ENCODE measurements at regions not wholly inside any gene's neighbourhood (a gene's known extent, or its start where the extent isn't known, plus 50 kb on each side); places are given as distances from the start of the nearest gene placed in this dataset.

DNA sequence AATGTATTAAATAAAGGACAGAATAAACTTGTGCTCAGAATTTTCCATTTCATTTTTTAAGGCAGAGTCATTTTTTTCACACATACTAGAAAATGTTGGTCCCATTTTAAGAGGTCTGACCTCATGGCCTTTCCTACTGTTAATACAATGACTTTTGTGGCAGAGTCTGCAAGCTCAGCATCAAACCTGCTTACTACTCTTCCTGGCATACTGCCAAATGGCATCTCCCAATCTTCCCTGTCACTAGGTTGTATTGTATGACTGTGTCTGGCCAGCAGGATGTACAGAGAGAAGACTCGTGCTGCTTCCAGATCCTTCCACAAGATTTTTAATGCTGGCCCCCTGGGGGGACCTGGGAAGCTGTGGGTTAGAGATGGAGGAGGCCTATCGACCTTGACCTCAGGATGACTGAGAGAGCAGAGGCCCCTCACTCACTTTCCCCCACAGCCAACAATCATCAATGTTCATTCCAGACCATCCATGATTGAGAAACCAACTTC, 64.7 kb downstream of the BARX1 start (continued):
- peak; percentile 86 for TF ChIP-seq NFIC (IDR thresholded peaks at IDR 0.05)

DNA sequence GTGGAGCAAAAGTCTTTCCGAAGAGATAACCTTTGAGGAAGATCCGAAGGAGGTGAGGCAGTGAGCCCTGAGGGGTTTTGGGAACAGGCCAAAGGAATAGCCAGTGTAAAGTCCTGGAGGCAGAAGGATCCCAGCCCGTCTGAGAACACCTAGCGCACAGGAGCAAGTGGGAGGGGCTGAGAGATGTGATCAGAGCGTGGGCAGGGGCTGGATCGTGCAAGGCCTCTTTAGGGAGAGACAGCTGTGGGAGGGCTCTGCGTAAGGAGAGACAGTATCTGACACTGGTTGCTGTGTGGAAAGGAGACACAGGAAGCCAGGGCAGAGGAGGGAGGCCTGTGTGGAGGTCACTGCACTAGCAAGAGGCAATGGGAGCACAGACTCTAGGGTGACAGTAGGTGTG, 68.2 kb downstream of the BARX1 start:
- Histone ChIP-seq H3K9me3 (replicated peaks; ENCODE audit: control insufficient read depth, insufficient read depth, low read depth, low read length) (no peaks in the 10 kb centered on the region), H2AFZ (ENCODE audit: low read depth, low read length) (no peak overlapping the region), H3K79me2 (ENCODE audit: control insufficient read depth, insufficient read depth, low read length) (no peaks in the 10 kb centered on the region), H4K20me1 (replicated peaks; ENCODE audit: control insufficient read depth, insufficient read depth, low read length) (no peaks in the 10 kb centered on the region), H3K4me3 (no peak overlapping the region), H3K36me3 (ENCODE audit: control insufficient read depth, insufficient read depth, low read length) (no peaks in the 10 kb centered on the region), H3K27me3 (ENCODE audit: control insufficient read depth in 2 of 2, insufficient read depth in 2 of 2, low read length in 2 of 2) (peaks cover 0 to 5% of the 10 kb centered on the region in 2 experiments; a peak in 1 of 5 replicates), H3K4me1 (replicated peaks in 1 of 2; ENCODE audit: control insufficient read depth in 2 of 2, insufficient read depth in 2 of 2, low read length in 2 of 2) (no peaks in the 10 kb centered on the region), H3K27ac (ENCODE audit: extremely low read depth, low read depth, low read length) (no peak overlapping the region), H3K4me2 (ENCODE audit: insufficient read depth, low read length) (no peak overlapping the region), H3K9me1 (ENCODE audit: control insufficient read depth, insufficient read depth, low read length) (no peaks in the 10 kb centered on the region), H3K9ac (ENCODE audit: insufficient read depth in 1 of 2, low read depth in 2 of 2, low read length in 2 of 2) (no peak overlapping the region)
- no peak for DNase-seq (ENCODE audit: extremely low read depth in 1 of 4, low spot score in 3 of 4)
- no peak for TF ChIP-seq MED1 (CRISPR knock-in tag; IDR thresholded peaks at IDR 0.05; ENCODE audit: borderline replicate concordance)
- TF ChIP-seq KDM1A (IDR thresholded peaks at IDR 0.05), result no peak
- no peak for TF ChIP-seq NR3C1 (CRISPR knock-in tag; IDR thresholded peaks at IDR 0.05)
- TF ChIP-seq NUFIP1 (IDR thresholded peaks at IDR 0.05; ENCODE audit: partially characterized antibody), result no peak
- no peak for TF ChIP-seq ASH1L (IDR thresholded peaks at IDR 0.05; ENCODE audit: borderline replicate concordance, low read depth, partially characterized antibody)
- TF ChIP-seq MECOM (CRISPR knock-in tag; IDR thresholded peaks at IDR 0.05), result no peak
- TF ChIP-seq, protein P1, sequence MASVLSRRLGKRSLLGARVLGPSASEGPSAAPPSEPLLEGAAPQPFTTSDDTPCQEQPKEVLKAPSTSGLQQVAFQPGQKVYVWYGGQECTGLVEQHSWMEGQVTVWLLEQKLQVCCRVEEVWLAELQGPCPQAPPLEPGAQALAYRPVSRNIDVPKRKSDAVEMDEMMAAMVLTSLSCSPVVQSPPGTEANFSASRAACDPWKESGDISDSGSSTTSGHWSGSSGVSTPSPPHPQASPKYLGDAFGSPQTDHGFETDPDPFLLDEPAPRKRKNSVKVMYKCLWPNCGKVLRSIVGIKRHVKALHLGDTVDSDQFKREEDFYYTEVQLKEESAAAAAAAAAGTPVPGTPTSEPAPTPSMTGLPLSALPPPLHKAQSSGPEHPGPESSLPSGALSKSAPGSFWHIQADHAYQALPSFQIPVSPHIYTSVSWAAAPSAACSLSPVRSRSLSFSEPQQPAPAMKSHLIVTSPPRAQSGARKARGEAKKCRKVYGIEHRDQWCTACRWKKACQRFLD (CRISPR knock-in tag; IDR thresholded peaks at IDR 0.05), result no peak
- TF ChIP-seq MCM3 (IDR thresholded peaks at IDR 0.05), result no peak
- TF ChIP-seq ZBTB8A (IDR thresholded peaks at IDR 0.05; ENCODE audit: partially characterized antibody), result no peak
- TF ChIP-seq TFAM (CRISPR knock-in tag; conservative IDR thresholded peaks at IDR 0.05), result no peak
- no peak for TF ChIP-seq EP400 (IDR thresholded peaks at IDR 0.05)
- TF ChIP-seq TRIM28 (IDR thresholded peaks at IDR 0.05), result no peak
- no peak for TF ChIP-seq NR2C1 (IDR thresholded peaks at IDR 0.05)
- no peak for TF ChIP-seq NR2C1 (tag; IDR thresholded peaks at IDR 0.05)
- TF ChIP-seq KLF16 (IDR thresholded peaks at IDR 0.05), result no peak
- TF ChIP-seq FUS (optimal IDR thresholded peaks at IDR 0.05; ENCODE audit: low read depth, low read length), result no peak
- TF ChIP-seq, protein P2, sequence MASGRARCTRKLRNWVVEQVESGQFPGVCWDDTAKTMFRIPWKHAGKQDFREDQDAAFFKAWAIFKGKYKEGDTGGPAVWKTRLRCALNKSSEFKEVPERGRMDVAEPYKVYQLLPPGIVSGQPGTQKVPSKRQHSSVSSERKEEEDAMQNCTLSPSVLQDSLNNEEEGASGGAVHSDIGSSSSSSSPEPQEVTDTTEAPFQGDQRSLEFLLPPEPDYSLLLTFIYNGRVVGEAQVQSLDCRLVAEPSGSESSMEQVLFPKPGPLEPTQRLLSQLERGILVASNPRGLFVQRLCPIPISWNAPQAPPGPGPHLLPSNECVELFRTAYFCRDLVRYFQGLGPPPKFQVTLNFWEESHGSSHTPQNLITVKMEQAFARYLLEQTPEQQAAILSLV (tag; IDR thresholded peaks at IDR 0.05), result no peak
- no peak for TF ChIP-seq BACH1 (tag; IDR thresholded peaks at IDR 0.05)
- TF ChIP-seq ZNF232 (CRISPR knock-in tag; IDR thresholded peaks at IDR 0.05), result no peak
- no peak for TF ChIP-seq ZC3H8 (IDR thresholded peaks at IDR 0.05)
- CTCF ChIA-PET (ENCODE audit: low intra/inter-chr PET ratio), result no interaction called here
- 4% methylated on average over 7 of the region's 7 CpGs for WGBS (ENCODE audit: insufficient coverage, low coverage, missing lambda C conversion rate)
- intact Hi-C loops (cut with micrococcal nuclease), result no loop called here
- ATAC-seq, result no peak
- no peak for FAIRE-seq
- BruUV-seq (replicated peaks), result no TSS peak
- POLR2A ChIA-PET, result no interaction called here
- in situ Hi-C loops (cut with MboI), result no loop called here
